SU-DHL-6 (cell line): ENCODE measurements at regions not wholly inside any gene's neighbourhood (a gene's known extent, or its start where the extent isn't known, plus 50 kb on each side); places are given as distances from the start of the nearest gene placed in this dataset.

Experiments
- H2AFZ ChIP-seq: fragments of 200-600 bp; sonication (generic); 2 replicates; pipeline ENCODE4 v1.6.1; 2014; ENCODE audit warnings: low read depth, mild to moderate bottlenecking, moderate library complexity, mixed read lengths, antibody characterized with exemption, low read length; ENCODE audit not compliant: severe bottlenecking
- H3F3A ChIP-seq: fragments of 200-600 bp; shearing (Covaris generic); 2 replicates; pipeline ENCODE4 v1.6.0; 2016; ENCODE audit warnings: antibody characterized with exemption, mild to moderate bottlenecking; ENCODE audit not compliant: insufficient read depth
- H3K27ac ChIP-seq: fragments of 200-600 bp; sonication (generic); 2 replicates; pipeline ENCODE4 v1.5.1; 2016; ENCODE audit warnings: low read depth, mild to moderate bottlenecking, low read length, moderate library complexity, mixed read lengths
- H3K27me3 ChIP-seq: fragments of 200-600 bp; sonication (generic), shearing (Covaris generic); 2 replicates; pipeline ENCODE4 v1.6.0; 2014; ENCODE audit warnings: mild to moderate bottlenecking, low read length
- H3K36me3 ChIP-seq: fragments of 200-600 bp; sonication (generic); 2 replicates; pipeline ENCODE4 v1.6.1; 2014; ENCODE audit warnings: mild to moderate bottlenecking, low read length, mixed read lengths
- H3K4me2 ChIP-seq: fragments of 300-600, 200-600 bp; shearing (Covaris generic), sonication (generic); 2 replicates; pipeline ENCODE4 v1.6.0; 2014; ENCODE audit warnings: low read length, low read depth, mild to moderate bottlenecking; ENCODE audit not compliant: poor library complexity, severe bottlenecking
- H3K4me3 ChIP-seq: fragments of 200-600 bp; sonication (generic); 2 replicates; pipeline ENCODE4 v1.5.1; 2014; ENCODE audit warnings: antibody characterized with exemption, low read length, mild to moderate bottlenecking, mixed read lengths; ENCODE audit not compliant: insufficient read depth, poor library complexity, severe bottlenecking
- H3K79me2 ChIP-seq: fragments of 200-600 bp; sonication (generic); 2 replicates; pipeline ENCODE4 v1.6.1; 2014; ENCODE audit warnings: mild to moderate bottlenecking, low read length, moderate library complexity; ENCODE audit not compliant: insufficient read depth
- H3K9ac ChIP-seq: fragments of 200-600 bp; sonication (generic); 2 replicates; pipeline ENCODE4 v1.7.0; 2014; ENCODE audit warnings: mild to moderate bottlenecking, low read length
- H3K9me2 ChIP-seq: fragments of 200-600 bp; sonication (generic); replicated peaks from 2 replicates; pipeline ENCODE4 v1.6.1; 2014; ENCODE audit warnings: low read length; ENCODE audit not compliant: insufficient read depth
- H3K9me3 ChIP-seq: fragments of 200-600 bp; sonication (generic); 2 replicates; pipeline ENCODE4 v1.6.1; 2014; ENCODE audit warnings: low read length, mixed read lengths; ENCODE audit not compliant: insufficient read depth
- H4K20me1 ChIP-seq: fragments of 200-600 bp; sonication (generic); 2 replicates; pipeline ENCODE4 v1.6.1; 2014; ENCODE audit warnings: low read depth, mild to moderate bottlenecking, antibody characterized with exemption, low read length, moderate library complexity, mixed read lengths
- EZH2phosphoT487 ChIP-seq: fragments of 200-600 bp; sonication (generic), shearing (Covaris generic); conservative IDR thresholded peaks from 2 replicates; pipeline ENCODE4 v1.6.1; 2018; ENCODE audit warnings: mild to moderate bottlenecking, antibody characterized with exemption, low read length, moderate library complexity, mixed read lengths
- TF ChIP-seq, protein P1 (sequence below): fragments of 200-600 bp; sonication (generic); IDR thresholded peaks from one replicate; pipeline ENCODE4 v1.5.1; 2017; ENCODE audit warnings: antibody characterized with exemption, mild to moderate bottlenecking, low read length, moderate library complexity; ENCODE audit not compliant: insufficient read depth, poor library complexity, severe bottlenecking

- H3F3A ChIP-seq = no peaks in the 10 kb centered on the region
- no peaks in the 10 kb centered on the region for H3K79me2 ChIP-seq
- H3K27ac ChIP-seq = no peak overlapping the region
- no peaks in the 10 kb centered on the region for H3K9me2 ChIP-seq
- H3K9ac ChIP-seq = no peak overlapping the region
- no peak overlapping the region for H3K4me3 ChIP-seq
- TF ChIP-seq, protein P1, sequence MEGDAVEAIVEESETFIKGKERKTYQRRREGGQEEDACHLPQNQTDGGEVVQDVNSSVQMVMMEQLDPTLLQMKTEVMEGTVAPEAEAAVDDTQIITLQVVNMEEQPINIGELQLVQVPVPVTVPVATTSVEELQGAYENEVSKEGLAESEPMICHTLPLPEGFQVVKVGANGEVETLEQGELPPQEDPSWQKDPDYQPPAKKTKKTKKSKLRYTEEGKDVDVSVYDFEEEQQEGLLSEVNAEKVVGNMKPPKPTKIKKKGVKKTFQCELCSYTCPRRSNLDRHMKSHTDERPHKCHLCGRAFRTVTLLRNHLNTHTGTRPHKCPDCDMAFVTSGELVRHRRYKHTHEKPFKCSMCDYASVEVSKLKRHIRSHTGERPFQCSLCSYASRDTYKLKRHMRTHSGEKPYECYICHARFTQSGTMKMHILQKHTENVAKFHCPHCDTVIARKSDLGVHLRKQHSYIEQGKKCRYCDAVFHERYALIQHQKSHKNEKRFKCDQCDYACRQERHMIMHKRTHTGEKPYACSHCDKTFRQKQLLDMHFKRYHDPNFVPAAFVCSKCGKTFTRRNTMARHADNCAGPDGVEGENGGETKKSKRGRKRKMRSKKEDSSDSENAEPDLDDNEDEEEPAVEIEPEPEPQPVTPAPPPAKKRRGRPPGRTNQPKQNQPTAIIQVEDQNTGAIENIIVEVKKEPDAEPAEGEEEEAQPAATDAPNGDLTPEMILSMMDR = no peak
- TF ChIP-seq EZH2phosphoT487 = no peak
- H4K20me1 ChIP-seq = no peaks in the 10 kb centered on the region
- H2AFZ ChIP-seq = no peak overlapping the region
- no peaks in the 10 kb centered on the region for H3K36me3 ChIP-seq
- H3K4me2 ChIP-seq = no peak overlapping the region
- H3K9me3 ChIP-seq = no peaks in the 10 kb centered on the region
- no peaks in the 10 kb centered on the region for H3K27me3 ChIP-seq
Measured at GRCh38 chr4:153034681-153035080, 98.6 kb downstream of the FHDC1 start.

DNA sequence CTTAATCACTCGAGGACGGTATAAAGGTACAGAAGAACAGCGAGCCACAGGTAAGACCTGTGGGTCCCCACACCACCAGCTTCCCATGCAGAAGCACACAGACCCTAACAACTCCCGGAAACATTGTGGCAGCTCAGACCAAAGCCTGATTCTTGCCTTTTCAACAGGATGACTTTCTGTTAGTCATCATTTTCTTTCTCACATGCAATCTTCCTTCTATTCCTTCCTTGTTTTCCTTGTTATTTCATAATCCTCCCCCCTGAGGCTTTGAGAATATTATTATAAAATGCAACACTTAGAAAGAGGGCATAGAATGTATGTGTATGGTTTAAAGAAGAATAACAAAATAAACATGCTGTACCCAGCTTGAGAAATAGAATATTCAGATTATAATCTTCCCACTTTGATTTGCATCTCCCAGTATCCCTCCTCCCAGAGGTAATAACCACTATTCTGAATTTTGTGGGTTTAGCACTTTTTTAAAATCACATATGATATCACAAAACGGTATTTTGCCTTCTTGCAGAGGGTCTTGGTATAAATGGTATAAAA is 100.9 kb downstream of the FHDC1 start:
- H3K36me3 ChIP-seq = no peaks in the 10 kb centered on the region
- H3K4me3 ChIP-seq = no peak overlapping the region
- H4K20me1 ChIP-seq = no peaks in the 10 kb centered on the region
- H3K9ac ChIP-seq = no peak overlapping the region
- no peaks in the 10 kb centered on the region for H3K9me2 ChIP-seq
- no peaks in the 10 kb centered on the region for H3F3A ChIP-seq
- H3K27me3 ChIP-seq = no peaks in the 10 kb centered on the region
- TF ChIP-seq, protein P1 = no peak
- TF ChIP-seq EZH2phosphoT487 = no peak
- no peaks in the 10 kb centered on the region for H3K79me2 ChIP-seq
- no peak overlapping the region for H3K27ac ChIP-seq
- H3K4me2 ChIP-seq = no peak overlapping the region
- H2AFZ ChIP-seq = no peak overlapping the region
- no peaks in the 10 kb centered on the region for H3K9me3 ChIP-seq

DNA sequence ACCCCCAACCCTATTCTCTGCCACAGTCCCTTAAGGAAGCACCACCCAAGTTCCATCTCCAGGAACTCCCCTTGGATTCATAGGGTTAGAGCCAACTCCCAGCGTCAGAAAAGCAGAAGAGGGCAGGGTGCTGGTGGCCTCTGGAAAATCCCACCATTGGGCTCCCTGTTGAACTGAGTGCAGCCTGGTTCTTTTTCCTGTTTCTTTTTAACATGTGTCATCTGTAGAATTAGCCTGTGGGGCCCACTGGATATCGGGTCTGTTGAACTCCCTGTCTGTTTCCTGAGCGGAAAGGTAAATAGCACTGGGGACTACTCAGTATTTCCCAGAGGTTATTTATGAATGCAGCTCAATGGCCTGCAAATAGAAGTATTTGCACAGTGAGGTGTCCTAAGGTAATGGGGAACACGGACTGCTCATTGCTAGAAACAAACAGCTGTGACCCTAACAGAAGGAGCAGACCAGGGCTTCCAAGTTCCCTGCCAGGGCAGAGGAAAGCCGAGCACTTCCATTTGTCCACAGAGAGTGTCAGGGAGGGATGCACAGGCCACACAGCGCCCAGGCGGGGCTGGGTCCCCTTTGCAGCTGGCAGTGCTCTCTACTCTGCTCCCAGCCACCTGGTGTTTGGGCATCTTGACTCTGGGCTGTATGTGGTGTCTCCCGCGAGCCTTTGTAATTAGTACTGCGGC is 102.6 kb downstream of the FHDC1 start:
- H3F3A ChIP-seq = no peaks in the 10 kb centered on the region
- no peaks in the 10 kb centered on the region for H3K9me2 ChIP-seq
- no peaks in the 10 kb centered on the region for H3K27me3 ChIP-seq
- no peaks in the 10 kb centered on the region for H3K9me3 ChIP-seq
- H2AFZ ChIP-seq = no peak overlapping the region
- H4K20me1 ChIP-seq = no peaks in the 10 kb centered on the region
- no peak overlapping the region for H3K27ac ChIP-seq
- H3K4me3 ChIP-seq = no peak overlapping the region
- TF ChIP-seq, protein P1 = no peak
- TF ChIP-seq EZH2phosphoT487 = no peak
- no peaks in the 10 kb centered on the region for H3K36me3 ChIP-seq
- H3K79me2 ChIP-seq = no peaks in the 10 kb centered on the region
- H3K9ac ChIP-seq = no peak overlapping the region
- no peak overlapping the region for H3K4me2 ChIP-seq
